CD14-positive monocyte (primary cell): ENCODE measurements at regions not wholly inside any gene's neighbourhood (a gene's known extent, or its start where the extent isn't known, plus 50 kb on each side); places are given as distances from the start of the nearest gene placed in this dataset.
A peak's percentile ranks its signal among the peaks of the same experiment; 100 is the strongest.

Source experiments
- DNase-seq, 3 donors: peaks; one replicate each; pipeline ENCODE4 v3.0.0-alpha.2; 2011 to 2022
- H2AFZ ChIP-seq: 2 replicates; pipeline ENCODE4 v1.6.0; 2012; ENCODE audit warnings: mild to moderate bottlenecking, low read depth, low read length, inconsistent platforms; ENCODE audit not compliant: insufficient read depth, poor library complexity, severe bottlenecking
- H3K27ac ChIP-seq, 2 donors: 1 replicate in 1 of 2; 2 replicates in 1 of 2; pipeline ENCODE4 v1.5.1; 2012 to 2013; ENCODE audit warnings: low read length in 2 of 2, control low read depth in 1 of 2, inconsistent platforms in 1 of 2, low read depth in 1 of 2, mild to moderate bottlenecking in 1 of 2
- H3K27me3 ChIP-seq, 2 donors: one replicate each; pipeline versions ENCODE4 v1.6.0 to v1.6.1; 2011 to 2013; ENCODE audit warnings: low read length in 2 of 2; ENCODE audit not compliant: control insufficient read depth in 2 of 2, insufficient read depth in 2 of 2
- H3K36me3 ChIP-seq, 2 donors: replicated peaks in 1 of 2; 1 replicate in 1 of 2; 2 replicates in 1 of 2; pipeline versions ENCODE4 v1.5.1 to v1.6.1; 2012 to 2013; ENCODE audit warnings: low read length in 2 of 2, control low read depth in 1 of 2, inconsistent platforms in 1 of 2, mild to moderate bottlenecking in 1 of 2; ENCODE audit not compliant: insufficient read depth in 2 of 2, control insufficient read depth in 1 of 2
- H3K4me1 ChIP-seq, 2 donors: 1 replicate in 1 of 2; 2 replicates in 1 of 2; pipeline versions ENCODE4 v1.5.1 to v1.6.1; 2012 to 2013; ENCODE audit warnings: low read length in 2 of 2, control low read depth in 1 of 2, inconsistent platforms in 1 of 2, mild to moderate bottlenecking in 1 of 2, moderate library complexity in 1 of 2; ENCODE audit not compliant: insufficient read depth in 2 of 2, control insufficient read depth in 1 of 2
- H3K4me2 ChIP-seq: replicated peaks from 2 replicates; pipeline ENCODE3; 2012; ENCODE audit warnings: low read length, moderate library complexity, mild to moderate bottlenecking; ENCODE audit not compliant: poor library complexity, severe bottlenecking; ENCODE audit errors: extremely low read depth
- H3K4me3 ChIP-seq, 3 experiments: fragments of 200-600 bp in 1 of 3; sonication (generic) in 1 of 3; replicated peaks in 1 of 3; 1 replicate in 2 of 3; 2 replicates in 1 of 3; pipeline ENCODE4 v1.5.1; 2011 to 2013; ENCODE audit warnings: low read length in 3 of 3, mild to moderate bottlenecking in 3 of 3, control low read depth in 2 of 3, low read depth in 2 of 3, inconsistent platforms in 1 of 3, moderate library complexity in 1 of 3
- H3K79me2 ChIP-seq: 2 replicates; pipeline ENCODE4 v1.6.0; 2012; ENCODE audit warnings: mild to moderate bottlenecking, control low read depth, inconsistent platforms, low read length, moderate library complexity; ENCODE audit not compliant: insufficient read depth
- H3K9ac ChIP-seq: 2 replicates; pipeline ENCODE4 v1.6.0; 2017; ENCODE audit warnings: low read length, mild to moderate bottlenecking; ENCODE audit not compliant: insufficient read depth, poor library complexity, severe bottlenecking
- H3K9me3 ChIP-seq, 2 donors: replicated peaks in 1 of 2; 1 replicate in 1 of 2; 2 replicates in 1 of 2; pipeline versions ENCODE4 v1.5.1 to v1.6.1; 2012 to 2013; ENCODE audit warnings: low read length in 2 of 2, control low read depth in 1 of 2; ENCODE audit not compliant: control insufficient read depth in 1 of 2, insufficient read depth in 1 of 2
- H4K20me1 ChIP-seq: 2 replicates; pipeline ENCODE4 v1.6.0; 2012; ENCODE audit warnings: mild to moderate bottlenecking, low read length, control low read depth, moderate library complexity; ENCODE audit not compliant: insufficient read depth
- H3K27ac Mint-ChIP-seq, 7 donors: one replicate each; pipeline ENCODE4 v1.8.0; 2020; ENCODE audit warnings: mild to moderate bottlenecking in 7 of 7, mixed read lengths in 7 of 7, moderate library complexity in 6 of 7, inconsistent platforms in 2 of 7
- H3K27me3 Mint-ChIP-seq, 3 donors: one replicate each; pipeline ENCODE4 v1.8.0; 2021 to 2022; ENCODE audit warnings: low read depth in 3 of 3, mild to moderate bottlenecking in 3 of 3, mixed read lengths in 3 of 3, moderate library complexity in 3 of 3, inconsistent platforms in 1 of 3
- H3K36me3 Mint-ChIP-seq, 2 donors: one replicate each; pipeline ENCODE4 v1.8.0; 2020; ENCODE audit warnings: mixed read lengths in 2 of 2, inconsistent platforms in 1 of 2, mild to moderate bottlenecking in 1 of 2
- H3K4me1 Mint-ChIP-seq: one replicate; pipeline ENCODE4 v1.8.0; 2020; ENCODE audit warnings: mild to moderate bottlenecking, mixed read lengths
- H3K4me3 Mint-ChIP-seq, 2 donors: one replicate each; pipeline ENCODE4 v1.8.0; 2020; ENCODE audit warnings: mild to moderate bottlenecking in 2 of 2, mixed read lengths in 2 of 2, moderate library complexity in 1 of 2
- H3K9me3 Mint-ChIP-seq, 7 donors: one replicate each; pipeline ENCODE4 v1.8.0; 2020 to 2022; ENCODE audit warnings: mixed read lengths in 7 of 7, mild to moderate bottlenecking in 6 of 7, moderate library complexity in 6 of 7, inconsistent platforms in 2 of 7
- CTCF ChIP-seq: fragments of 200-600 bp; IDR thresholded peaks from one replicate; pipeline ENCODE4 v1.8.0; 2022; ENCODE audit warnings: antibody characterized with exemption, mild to moderate bottlenecking
- WGBS: methylation state at CpG from one replicate; pipeline ENCODE4 v1.1.5; 2013; ENCODE audit warnings: missing lambda C conversion rate; ENCODE audit not compliant: insufficient coverage; 5-methylcytosine and 5-hydroxymethylcytosine counted together
- intact Hi-C, 2 donors: fragments of 100-400 bp; cut with micrococcal nuclease; formaldehyde crosslinking; loops; one replicate each; pipeline versions ENCODE4 v1.15.0 to v1.15.1; 2023

- Mint-ChIP-seq H3K27ac (peak overlapping the region in 1 of 7 donors; percentile 6), H3K36me3 (no peaks in the 10 kb centered on the region), H3K4me1 (no peaks in the 10 kb centered on the region), H3K9me3 (no peaks in the 10 kb centered on the region), H3K27me3 (peaks cover 0 to 3% (median 0%) of the 10 kb centered on the region in 3 donors), H3K4me3 (no peak overlapping the region)
- Histone ChIP-seq H3K9ac (no peak overlapping the region), H4K20me1 (no peaks in the 10 kb centered on the region), H3K4me2 (no peak overlapping the region), H3K4me1 (no peaks in the 10 kb centered on the region), H3K27me3 (no peaks in the 10 kb centered on the region), H3K9me3 (no peaks in the 10 kb centered on the region), H3K79me2 (no peaks in the 10 kb centered on the region), H3K36me3 (no peaks in the 10 kb centered on the region), H3K4me3 (no peak overlapping the region), H3K27ac (no peak overlapping the region), H2AFZ (no peak overlapping the region)
- intact Hi-C loops: no loop called here
- no peak for TF ChIP-seq CTCF
- peak in 1 of 3 donors; percentile 25 for DNase-seq
- WGBS: 77% methylated on average over 8 of the region's 17 CpGs
Observed at GRCh38 chrX:150219374-150220185, 143.5 kb upstream of the MAMLD1 start.

- WGBS: 98% methylated on average over 6 of the region's 12 CpGs
- Histone ChIP-seq H3K4me3 (no peak overlapping the region), H3K36me3 (no peaks in the 10 kb centered on the region), H3K79me2 (no peaks in the 10 kb centered on the region), H4K20me1 (no peaks in the 10 kb centered on the region), H3K4me1 (no peaks in the 10 kb centered on the region), H3K9me3 (no peaks in the 10 kb centered on the region), H3K4me2 (no peak overlapping the region), H3K27me3 (no peaks in the 10 kb centered on the region), H3K9ac (no peak overlapping the region), H3K27ac (no peak overlapping the region), H2AFZ (no peak overlapping the region)
- Mint-ChIP-seq H3K27ac (peak overlapping the region in 1 of 7 donors; percentile 33), H3K27me3 (peaks cover 0 to 3% (median 0%) of the 10 kb centered on the region in 3 donors), H3K9me3 (no peaks in the 10 kb centered on the region), H3K4me3 (no peak overlapping the region), H3K36me3 (no peaks in the 10 kb centered on the region), H3K4me1 (no peaks in the 10 kb centered on the region)
- intact Hi-C loops: no loop called here
- DNase-seq: no peak
- no peak for TF ChIP-seq CTCF
Observed at GRCh38 chrX:150223176-150224015, 139.7 kb upstream of the MAMLD1 start.
